Endodermal cell (in vitro differentiated cells): ENCODE measurements at regions not wholly inside any gene's neighbourhood (a gene's known extent, or its start where the extent isn't known, plus 50 kb on each side); places are given as distances from the start of the nearest gene placed in this dataset.
A peak's percentile ranks its signal among the peaks of the same experiment; 100 is the strongest.

Source experiments
- DNase-seq: peaks from one replicate; pipeline ENCODE4 v3.0.0-alpha.2; 2017
- H3K27ac ChIP-seq: 2 replicates; pipeline ENCODE4 v1.5.1; 2013; ENCODE audit warnings: mild to moderate bottlenecking, low read depth, low read length, moderate library complexity
- H3K27me3 ChIP-seq: 2 replicates; pipeline ENCODE4 v1.6.1; 2013; ENCODE audit warnings: mild to moderate bottlenecking, low read length, moderate library complexity; ENCODE audit not compliant: insufficient read depth, control insufficient read depth, poor library complexity, severe bottlenecking
- H3K36me3 ChIP-seq: 2 replicates; pipeline ENCODE4 v1.7.0; 2013; ENCODE audit warnings: mild to moderate bottlenecking, low read length, moderate library complexity; ENCODE audit not compliant: control insufficient read depth, insufficient read depth
- H3K4me1 ChIP-seq: one replicate; pipeline ENCODE4 v1.7.0; 2013; ENCODE audit warnings: low read length; ENCODE audit not compliant: control insufficient read depth, insufficient read depth
- H3K4me3 ChIP-seq: 2 replicates; pipeline ENCODE4 v1.5.1; 2013; ENCODE audit warnings: mild to moderate bottlenecking, low read length, moderate library complexity
- H3K9ac ChIP-seq: 2 replicates; pipeline ENCODE4 v1.6.1; 2013; ENCODE audit warnings: mild to moderate bottlenecking, low read length, moderate library complexity; ENCODE audit not compliant: poor library complexity, severe bottlenecking; ENCODE audit errors: extremely low read depth
- H3K9me3 ChIP-seq: 2 replicates; pipeline ENCODE4 v1.6.1; 2013; ENCODE audit warnings: mild to moderate bottlenecking, low read length, moderate library complexity; ENCODE audit not compliant: control insufficient read depth
- H3K27ac Mint-ChIP-seq: 2 replicates; pipeline ENCODE4 v1.8.0; 2020; ENCODE audit warnings: mixed read lengths
- H3K27me3 Mint-ChIP-seq: 2 replicates; pipeline ENCODE4 v1.8.0; 2021; ENCODE audit warnings: mild to moderate bottlenecking, mixed read lengths; ENCODE audit not compliant: insufficient read depth
- H3K36me3 Mint-ChIP-seq: 2 replicates; pipeline ENCODE4 v1.8.0; 2020; ENCODE audit warnings: low read depth, mixed read lengths
- H3K4me1 Mint-ChIP-seq: 2 replicates; pipeline ENCODE4 v1.8.0; 2020; ENCODE audit warnings: mixed read lengths
- H3K4me3 Mint-ChIP-seq: 2 replicates; pipeline ENCODE4 v1.8.0; 2020; ENCODE audit warnings: mild to moderate bottlenecking, moderate library complexity, mixed read lengths
- H3K9me3 Mint-ChIP-seq: 2 replicates; pipeline ENCODE4 v1.8.0; 2020; ENCODE audit warnings: mild to moderate bottlenecking, mixed read lengths
- CTCF ChIP-seq: fragments of 200-600 bp; sonication (generic); conservative IDR thresholded peaks from 2 replicates; pipeline ENCODE4 v1.5.0; 2021; ENCODE audit warnings: antibody characterized with exemption, mild to moderate bottlenecking
- WGBS, 2 experiments: methylation state at CpG; one replicate each; pipeline versions ENCODE4 v1.1.5 to v1.1.7; 2013; ENCODE audit warnings: missing lambda C conversion rate in 2 of 2, mixed read lengths in 1 of 2; ENCODE audit not compliant: insufficient coverage in 1 of 2, insufficient read length in 1 of 2; 5-methylcytosine and 5-hydroxymethylcytosine counted together

- Mint-ChIP-seq H3K27ac (no peak overlapping the region), H3K9me3 (peaks cover 2% of the 10 kb centered on the region), H3K27me3 (no peaks in the 10 kb centered on the region), H3K4me3 (no peak overlapping the region), H3K4me1 (peaks cover 5% of the 10 kb centered on the region), H3K36me3 (no peaks in the 10 kb centered on the region)
- Histone ChIP-seq H3K9me3 (no peaks in the 10 kb centered on the region), H3K4me3 (no peak overlapping the region), H3K27ac (no peak overlapping the region), H3K36me3 (no peaks in the 10 kb centered on the region), H3K9ac (no peak overlapping the region), H3K27me3 (no peaks in the 10 kb centered on the region), H3K4me1 (no peaks in the 10 kb centered on the region)
- TF ChIP-seq CTCF: no peak
- WGBS, 2 experiments: 43 to 57% methylated on average over 1 to 2 of the region's 2 CpGs
- DNase-seq: no peak
Observed at GRCh38 chr13:64534302-64534701, 2695.8 kb downstream of the PCDH9 start.

GRCh38 chr13:64531400-64531799 is 2698.7 kb downstream of the PCDH9 start:
- H3K4me3 ChIP-seq: no peak overlapping the region
- no peak for DNase-seq
- no peaks in the 10 kb centered on the region for H3K4me1 ChIP-seq
- H3K4me1 Mint-ChIP-seq: peaks cover 5% of the 10 kb centered on the region
- no peak overlapping the region for H3K27ac ChIP-seq
- H3K27me3 Mint-ChIP-seq: no peaks in the 10 kb centered on the region
- no peaks in the 10 kb centered on the region for H3K27me3 ChIP-seq
- peaks cover 2% of the 10 kb centered on the region for H3K9me3 Mint-ChIP-seq
- WGBS, 2 experiments: 93% methylated on average over 4 of the region's 4 CpGs; no CpG with 5 or more reads in 1 of the 2 experiments
- no peaks in the 10 kb centered on the region for H3K36me3 Mint-ChIP-seq
- no peak overlapping the region for H3K27ac Mint-ChIP-seq
- no peaks in the 10 kb centered on the region for H3K36me3 ChIP-seq
- H3K9ac ChIP-seq: no peak overlapping the region
- no peaks in the 10 kb centered on the region for H3K9me3 ChIP-seq
- H3K4me3 Mint-ChIP-seq: no peak overlapping the region
- TF ChIP-seq CTCF: no peak

GRCh38 chr13:64529874-64530485 is 2700.2 kb downstream of the PCDH9 start:
- no peaks in the 10 kb centered on the region for H3K4me1 ChIP-seq
- Mint-ChIP-seq H3K9me3 (peaks cover 7% of the 10 kb centered on the region), H3K36me3 (no peaks in the 10 kb centered on the region), H3K4me1 (peaks cover 5% of the 10 kb centered on the region), H3K27ac (no peak overlapping the region), H3K27me3 (no peaks in the 10 kb centered on the region), H3K4me3 (no peak overlapping the region)
- no peaks in the 10 kb centered on the region for H3K27me3 ChIP-seq
- TF ChIP-seq CTCF: peak; percentile 87
- DNase-seq: peak; percentile 71
- 62 to 86% methylated on average over 1 to 2 of the region's 2 CpGs for WGBS, 2 experiments
- no peak overlapping the region for H3K9ac ChIP-seq
- no peak overlapping the region for H3K27ac ChIP-seq
- no peaks in the 10 kb centered on the region for H3K9me3 ChIP-seq
- no peak overlapping the region for H3K4me3 ChIP-seq
- no peaks in the 10 kb centered on the region for H3K36me3 ChIP-seq
